IMR-90 (cell line): ENCODE measurements at regions not wholly inside any gene's neighbourhood (a gene's known extent, or its start where the extent isn't known, plus 50 kb on each side); places are given as distances from the start of the nearest gene placed in this dataset.

Experiments used
- ATAC-seq: fragments of 200-7000 bp; cut with Tn5 transposase; 2 replicates; pipeline ENCODE4 v1.9.1; 2020; ENCODE audit warnings: low read depth, mild to moderate bottlenecking, moderate library complexity
- BruUV-seq: library from RNA; stranded (reverse); fragments of 400-500 nt; replicated peaks from 2 replicates; lab custom pipeline; 2021; lab: Mats Ljungman, UMichigan
- CTCF ChIA-PET: fragments of 300-600 bp; formaldehyde crosslinking; extraction: SDS; loops from one replicate; lab custom pipeline; 2021; ENCODE audit warnings: antibody characterized with exemption; lab: Yijun Ruan, JAX
- POLR2A ChIA-PET: fragments of 300-600 bp; sonication (Branson Sonifier 250); formaldehyde crosslinking; loops from one replicate; lab custom pipeline; 2022; ENCODE audit warnings: antibody characterized with exemption; ENCODE audit not compliant: unreplicated experiment; lab: Charles Lee
- DNase-seq: peaks from one replicate; pipeline ENCODE4 v3.0.0; 2013
- H2AFZ ChIP-seq: replicated peaks from 2 replicates; pipeline ENCODE3; 2013; ENCODE audit warnings: low read length, mild to moderate bottlenecking; ENCODE audit not compliant: poor library complexity
- H2AK5ac ChIP-seq: 2 replicates; pipeline ENCODE4 v1.6.1; 2013; ENCODE audit warnings: low read depth, low read length, inconsistent platforms
- H2AK9ac ChIP-seq: replicated peaks from 2 replicates; pipeline ENCODE3; 2013; ENCODE audit warnings: mild to moderate bottlenecking, low read depth, low read length, moderate library complexity; ENCODE audit not compliant: poor library complexity
- H2BK120ac ChIP-seq: 2 replicates; pipeline ENCODE4 v1.6.1; 2013; ENCODE audit warnings: low read depth, low read length, inconsistent platforms
- H2BK15ac ChIP-seq: 3 replicates; pipeline ENCODE4 v1.6.1; 2013; ENCODE audit warnings: low read depth, low read length, inconsistent platforms
- H2BK20ac ChIP-seq: 2 replicates; pipeline ENCODE4 v1.6.1; 2013; ENCODE audit warnings: low read depth, mild to moderate bottlenecking, inconsistent platforms, low read length, moderate library complexity
- H2BK5ac ChIP-seq: 2 replicates; pipeline ENCODE4 v1.6.1; 2013; ENCODE audit warnings: mild to moderate bottlenecking, low read depth, low read length, inconsistent platforms; ENCODE audit not compliant: poor library complexity, severe bottlenecking
- H3K14ac ChIP-seq: replicated peaks from 2 replicates; pipeline ENCODE4 v1.6.1; 2013; ENCODE audit warnings: low read depth, low read length, inconsistent platforms
- H3K18ac ChIP-seq: 2 replicates; pipeline ENCODE4 v1.6.1; 2013; ENCODE audit warnings: low read depth, low read length, control low read depth
- H3K23ac ChIP-seq: 2 replicates; pipeline ENCODE4 v1.6.1; 2013; ENCODE audit warnings: low read depth, low read length, inconsistent platforms
- H3K27ac ChIP-seq: 2 replicates; pipeline ENCODE4 v1.5.1; 2013; ENCODE audit warnings: mild to moderate bottlenecking, control low read depth, low read length; ENCODE audit not compliant: insufficient read depth
- H3K27me3 ChIP-seq: 2 replicates; pipeline ENCODE4 v1.6.1; 2013; ENCODE audit warnings: low read length; ENCODE audit not compliant: control insufficient read depth, insufficient read depth
- H3K36me3 ChIP-seq: 2 replicates; pipeline ENCODE4 v1.6.1; 2013; ENCODE audit warnings: low read length, mixed read lengths; ENCODE audit not compliant: control insufficient read depth, insufficient read depth
- H3K4ac ChIP-seq: 2 replicates; pipeline ENCODE4 v1.6.1; 2013; ENCODE audit warnings: low read depth, low read length, inconsistent platforms
- H3K4me1 ChIP-seq: 2 replicates; pipeline ENCODE4 v1.6.1; 2013; ENCODE audit warnings: low read length, mixed read lengths; ENCODE audit not compliant: control insufficient read depth, insufficient read depth
- H3K4me2 ChIP-seq: 2 replicates; pipeline ENCODE4 v1.6.1; 2013; ENCODE audit warnings: low read depth, mild to moderate bottlenecking, control low read depth, low read length, moderate library complexity
- H3K4me3 ChIP-seq: 2 replicates; pipeline ENCODE4 v1.5.1; 2013; ENCODE audit warnings: low read depth, mild to moderate bottlenecking, control low read depth, low read length, moderate library complexity; ENCODE audit not compliant: insufficient read depth
- H3K56ac ChIP-seq: 2 replicates; pipeline ENCODE4 v1.6.1; 2013; ENCODE audit warnings: low read length, inconsistent platforms; ENCODE audit not compliant: insufficient read depth; ENCODE audit errors: extremely low read depth
- H3K79me1 ChIP-seq, 2 experiments: 2 replicates each; pipeline ENCODE4 v1.6.1; 2013; ENCODE audit warnings: low read length in 2 of 2, inconsistent platforms in 1 of 2, low read depth in 1 of 2
- H3K9ac ChIP-seq: 2 replicates; pipeline ENCODE4 v1.6.1; 2013; ENCODE audit warnings: low read depth, low read length, control low read depth
- H3K9me1 ChIP-seq: 2 replicates; pipeline ENCODE4 v1.6.1; 2013; ENCODE audit warnings: low read length, inconsistent platforms; ENCODE audit not compliant: insufficient read depth
- H3K9me3 ChIP-seq: 2 replicates; pipeline ENCODE4 v1.6.1; 2013; ENCODE audit warnings: low read length; ENCODE audit not compliant: control insufficient read depth, insufficient read depth
- H4K20me1 ChIP-seq: 2 replicates; pipeline ENCODE4 v1.6.1; 2013; ENCODE audit warnings: low read length, inconsistent platforms; ENCODE audit not compliant: insufficient read depth
- H4K5ac ChIP-seq: 2 replicates; pipeline ENCODE4 v1.6.1; 2013; ENCODE audit warnings: mild to moderate bottlenecking, low read depth, low read length, control low read depth
- H4K8ac ChIP-seq, 2 experiments: 2 replicates each; pipeline ENCODE4 v1.6.1; 2013; ENCODE audit warnings: low read depth in 2 of 2, low read length in 2 of 2, control low read depth in 1 of 2, inconsistent platforms in 1 of 2
- H4K91ac ChIP-seq: 2 replicates; pipeline ENCODE4 v1.6.1; 2013; ENCODE audit warnings: low read depth, low read length, inconsistent platforms; ENCODE audit not compliant: insufficient read depth
- BHLHE40 ChIP-seq: fragments of 150-350 bp; IDR thresholded peaks from 2 replicates; pipeline ENCODE4 v1.6.1; 2016; ENCODE audit warnings: mild to moderate bottlenecking, low read depth, low read length
- CEBPB ChIP-seq: IDR thresholded peaks from 2 replicates; pipeline ENCODE4 v1.6.1; 2012; ENCODE audit warnings: low read depth, low read length, improper control_type of control experiment
- CHD1 ChIP-seq: IDR thresholded peaks from 2 replicates; pipeline ENCODE4 v1.6.1; 2012; ENCODE audit warnings: low read depth, low read length, improper control_type of control experiment
- FOS ChIP-seq: fragments of 150-350 bp; IDR thresholded peaks from 2 replicates; pipeline ENCODE4 v1.6.1; 2016; ENCODE audit warnings: low read depth, low read length
- MAFK ChIP-seq: IDR thresholded peaks from 2 replicates; pipeline ENCODE4 v1.6.1; 2012; ENCODE audit warnings: low read depth, low read length, improper control_type of control experiment
- MAZ ChIP-seq: IDR thresholded peaks from 2 replicates; pipeline ENCODE4 v1.6.1; 2012; ENCODE audit warnings: low read depth, mild to moderate bottlenecking, low read length, improper control_type of control experiment, moderate library complexity, borderline replicate concordance
- MXI1 ChIP-seq: IDR thresholded peaks from 2 replicates; pipeline ENCODE4 v1.6.1; 2012; ENCODE audit warnings: low read depth, mild to moderate bottlenecking, low read length, moderate library complexity, borderline replicate concordance
- NFE2L2 ChIP-seq: fragments of 150-350 bp; IDR thresholded peaks from 2 replicates; pipeline ENCODE4 v1.6.1; 2016; ENCODE audit warnings: low read depth, mild to moderate bottlenecking, low read length
- POLR2A ChIP-seq: IDR thresholded peaks from 2 replicates; pipeline ENCODE4 v1.6.1; 2012; ENCODE audit warnings: mild to moderate bottlenecking, low read depth, low read length
- RAD21 ChIP-seq: IDR thresholded peaks from 2 replicates; pipeline ENCODE4 v1.6.1; 2012; ENCODE audit warnings: low read length, improper control_type of control experiment
- RCOR1 ChIP-seq: IDR thresholded peaks from 2 replicates; pipeline ENCODE4 v1.6.1; 2012; ENCODE audit warnings: mild to moderate bottlenecking, low read length, improper control_type of control experiment; ENCODE audit not compliant: insufficient replicate concordance
- RFX5 ChIP-seq: IDR thresholded peaks from 2 replicates; pipeline ENCODE4 v1.8.0; 2012; ENCODE audit warnings: low read depth, mild to moderate bottlenecking, low read length, moderate library complexity
- SMC3 ChIP-seq: fragments of 150-350 bp; IDR thresholded peaks from 2 replicates; pipeline ENCODE4 v1.6.1; 2016; ENCODE audit warnings: low read depth, mild to moderate bottlenecking, antibody characterized with exemption, low read length, moderate library complexity
- USF2 ChIP-seq: fragments of 150-350 bp; IDR thresholded peaks from 2 replicates; pipeline ENCODE4 v1.6.1; 2017; ENCODE audit warnings: mild to moderate bottlenecking, antibody characterized with exemption, low read length, low read depth
- WGBS, 2 experiments: methylation state at CpG; one replicate each; pipeline versions ENCODE4 v1.1.5 to v1.1.7; 2013; ENCODE audit warnings: missing lambda C conversion rate in 2 of 2; ENCODE audit not compliant: insufficient read length in 1 of 2; ENCODE audit errors: extremely low coverage in 2 of 2; 5-methylcytosine and 5-hydroxymethylcytosine counted together
- dilution Hi-C: fragments of 300-500 bp; cut with HindIII; formaldehyde crosslinking; loops from one replicate; pipeline ENCODE4 v1.14.3; 2018; ENCODE audit warnings: low sequenced_read_pairs; ENCODE audit not compliant: unreplicated experiment
- in situ Hi-C: fragments of 300-500 bp; cut with MboI; formaldehyde crosslinking; loops from 3 replicates; pipeline ENCODE4 v1.14.3; 2019; ENCODE audit warnings: low sequenced_read_pairs, inconsistent platforms, mixed read lengths
- intact Hi-C: fragments of 100-400 bp; cut with micrococcal nuclease; formaldehyde crosslinking; loops from 2 replicates; pipeline ENCODE4 v1.10.0; 2022
- TF ChIP-seq, protein P1 (sequence below): conservative IDR thresholded peaks from 2 replicates; pipeline ENCODE4 v1.5.1; 2012; ENCODE audit warnings: mild to moderate bottlenecking, low read depth, low read length, improper control_type of control experiment
- TF ChIP-seq, protein P2 (sequence below): fragments of 150-350 bp; IDR thresholded peaks from 2 replicates; pipeline ENCODE4 v1.6.1; 2016; ENCODE audit warnings: low read depth, mild to moderate bottlenecking, low read length, moderate library complexity, borderline replicate concordance

DNA sequence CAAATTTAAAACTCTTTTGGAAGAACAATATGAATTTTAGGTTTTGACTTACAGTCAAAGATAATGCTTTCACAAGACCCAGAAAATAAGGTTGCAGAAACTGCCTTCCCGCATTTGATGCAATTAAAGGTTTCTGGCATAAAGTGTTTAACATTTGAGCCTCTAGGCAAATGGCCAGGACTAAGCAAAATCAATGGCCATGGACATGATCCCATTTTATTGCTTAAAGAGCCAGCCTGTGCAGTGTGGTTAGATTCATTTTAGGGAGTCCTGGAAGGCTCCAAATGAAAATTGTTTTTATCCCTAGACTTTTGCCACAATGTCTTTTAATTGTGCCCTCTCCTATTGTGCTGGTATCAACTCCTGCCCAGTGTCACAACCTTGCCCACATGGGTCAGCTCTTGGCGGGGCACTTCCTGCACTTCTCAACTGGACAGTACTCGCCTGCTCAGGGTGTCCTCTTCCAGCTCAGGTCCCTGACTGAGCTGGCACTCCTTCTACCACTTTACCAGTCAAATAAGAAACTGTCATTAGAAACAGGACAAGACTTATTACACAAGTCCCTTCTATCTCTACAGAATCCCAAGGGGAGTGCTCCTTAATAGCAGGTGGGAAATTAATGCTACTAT lies 208.4 kb upstream of the NPY2R start:
- Histone ChIP-seq H3K14ac (no peak overlapping the region), H3K4me3 (no peak overlapping the region), H4K8ac (no peak overlapping the region), H4K91ac (no peak overlapping the region), H3K27ac (no peak overlapping the region), H3K4me1 (no peaks in the 10 kb centered on the region), H2AK5ac (no peak overlapping the region), H3K36me3 (no peaks in the 10 kb centered on the region), H3K9ac (no peak overlapping the region), H3K79me1 (no peaks in the 10 kb centered on the region), H2BK20ac (no peak overlapping the region), H3K23ac (no peak overlapping the region), H3K27me3 (no peaks in the 10 kb centered on the region), H2BK5ac (no peak overlapping the region), H3K18ac (no peak overlapping the region), H3K56ac (no peak overlapping the region), H2BK120ac (no peak overlapping the region), H2BK15ac (no peak overlapping the region), H2AK9ac (no peak overlapping the region), H2AFZ (no peak overlapping the region), H3K9me1 (no peaks in the 10 kb centered on the region), H3K9me3 (peaks cover 2% of the 10 kb centered on the region; the same call in 1 of the 2 replicates), H4K5ac (no peak overlapping the region), H4K20me1 (no peaks in the 10 kb centered on the region), H3K4ac (no peak overlapping the region), H3K4me2 (no peak overlapping the region)
- BruUV-seq = no TSS peak
- dilution Hi-C loops = no loop called here
- DNase-seq (no peak), ATAC-seq (no peak)
- intact Hi-C loops = no loop called here
- ChIA-PET POLR2A (no interaction called here), CTCF (interaction anchor here (0.6 kb wide), 1 partner anchor 38 kb away, joined by 3 read pairs; no protein-coding TSS in a partner anchor)
- TF ChIP-seq USF2 = no peak
- TF ChIP-seq RFX5 = no peak
- TF ChIP-seq POLR2A = no peak
- TF ChIP-seq MAZ = no peak
- TF ChIP-seq NFE2L2 = no peak
- no peak for TF ChIP-seq FOS
- no peak for TF ChIP-seq RAD21
- TF ChIP-seq CHD1 = no peak
- TF ChIP-seq CEBPB = no peak
- TF ChIP-seq MAFK = no peak
- no peak for TF ChIP-seq SMC3
- TF ChIP-seq, protein P1, sequence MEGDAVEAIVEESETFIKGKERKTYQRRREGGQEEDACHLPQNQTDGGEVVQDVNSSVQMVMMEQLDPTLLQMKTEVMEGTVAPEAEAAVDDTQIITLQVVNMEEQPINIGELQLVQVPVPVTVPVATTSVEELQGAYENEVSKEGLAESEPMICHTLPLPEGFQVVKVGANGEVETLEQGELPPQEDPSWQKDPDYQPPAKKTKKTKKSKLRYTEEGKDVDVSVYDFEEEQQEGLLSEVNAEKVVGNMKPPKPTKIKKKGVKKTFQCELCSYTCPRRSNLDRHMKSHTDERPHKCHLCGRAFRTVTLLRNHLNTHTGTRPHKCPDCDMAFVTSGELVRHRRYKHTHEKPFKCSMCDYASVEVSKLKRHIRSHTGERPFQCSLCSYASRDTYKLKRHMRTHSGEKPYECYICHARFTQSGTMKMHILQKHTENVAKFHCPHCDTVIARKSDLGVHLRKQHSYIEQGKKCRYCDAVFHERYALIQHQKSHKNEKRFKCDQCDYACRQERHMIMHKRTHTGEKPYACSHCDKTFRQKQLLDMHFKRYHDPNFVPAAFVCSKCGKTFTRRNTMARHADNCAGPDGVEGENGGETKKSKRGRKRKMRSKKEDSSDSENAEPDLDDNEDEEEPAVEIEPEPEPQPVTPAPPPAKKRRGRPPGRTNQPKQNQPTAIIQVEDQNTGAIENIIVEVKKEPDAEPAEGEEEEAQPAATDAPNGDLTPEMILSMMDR = no peak
- no peak for TF ChIP-seq RCOR1
- TF ChIP-seq, protein P2, sequence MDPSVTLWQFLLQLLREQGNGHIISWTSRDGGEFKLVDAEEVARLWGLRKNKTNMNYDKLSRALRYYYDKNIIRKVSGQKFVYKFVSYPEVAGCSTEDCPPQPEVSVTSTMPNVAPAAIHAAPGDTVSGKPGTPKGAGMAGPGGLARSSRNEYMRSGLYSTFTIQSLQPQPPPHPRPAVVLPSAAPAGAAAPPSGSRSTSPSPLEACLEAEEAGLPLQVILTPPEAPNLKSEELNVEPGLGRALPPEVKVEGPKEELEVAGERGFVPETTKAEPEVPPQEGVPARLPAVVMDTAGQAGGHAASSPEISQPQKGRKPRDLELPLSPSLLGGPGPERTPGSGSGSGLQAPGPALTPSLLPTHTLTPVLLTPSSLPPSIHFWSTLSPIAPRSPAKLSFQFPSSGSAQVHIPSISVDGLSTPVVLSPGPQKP = no peak
- TF ChIP-seq BHLHE40 = no peak
- no peak for TF ChIP-seq MXI1
- in situ Hi-C loops = loop anchor here (25.0 kb wide), 1 partner anchor 787 kb away; no protein-coding TSS in a partner anchor
- no CpG with 5 or more reads among the region's 3 CpGs for WGBS, 2 experiments
